Common myeloid progenitor, CD34-positive (primary cell): ENCODE measurements at regions not wholly inside any gene's neighbourhood (a gene's known extent, or its start where the extent isn't known, plus 50 kb on each side); places are given as distances from the start of the nearest gene placed in this dataset.

ENCODE experiments used
- CTCF ChIA-PET: fragments of 350-600 bp; sonication (Branson Sonifier 250); formaldehyde crosslinking; loops from one replicate; lab custom pipeline; 2021; ENCODE audit warnings: antibody characterized with exemption; lab: Charles Lee
- POLR2A ChIA-PET: fragments of 350-600 bp; sonication (Branson Sonifier 250); formaldehyde crosslinking; loops from one replicate; lab custom pipeline; 2021; ENCODE audit warnings: antibody characterized with exemption; lab: Charles Lee
- DNase-seq, 3 donors: peaks; one replicate each; pipeline versions ENCODE4 v3.0.0 to v3.0.0-alpha.2; 2013
- H3K27ac ChIP-seq, 2 experiments: 1 replicate in 1 of 2; 2 replicates in 1 of 2; pipeline ENCODE4 v1.7.0; 2013; ENCODE audit warnings: inconsistent platforms in 2 of 2, low read length in 2 of 2, mild to moderate bottlenecking in 2 of 2, low read depth in 1 of 2, moderate library complexity in 1 of 2; ENCODE audit not compliant: severe bottlenecking in 2 of 2, insufficient read depth in 1 of 2, poor library complexity in 1 of 2
- H3K27me3 ChIP-seq, 5 experiments: replicated peaks in 2 of 5; 1 replicate in 3 of 5; 2 replicates in 2 of 5; pipeline versions ENCODE4 v1.6.1 to v1.7.0; 2013; ENCODE audit warnings: low read length in 4 of 5, mild to moderate bottlenecking in 2 of 5, moderate library complexity in 2 of 5, inconsistent platforms in 1 of 5; ENCODE audit not compliant: insufficient read depth in 5 of 5, control insufficient read depth in 4 of 5
- H3K36me3 ChIP-seq, 4 experiments: 1 replicate in 2 of 4; 2 replicates in 2 of 4; pipeline versions ENCODE4 v1.6.1 to v1.7.0; 2013; ENCODE audit warnings: low read length in 3 of 4, control low read depth in 1 of 4, mild to moderate bottlenecking in 1 of 4; ENCODE audit not compliant: control insufficient read depth in 4 of 4, insufficient read depth in 4 of 4
- H3K4me1 ChIP-seq, 4 experiments: 1 replicate in 3 of 4; 2 replicates in 1 of 4; pipeline versions ENCODE4 v1.6.1 to v1.7.1; 2013; ENCODE audit warnings: low read length in 3 of 4, mild to moderate bottlenecking in 3 of 4, control low read depth in 1 of 4, inconsistent platforms in 1 of 4, moderate library complexity in 1 of 4; ENCODE audit not compliant: control insufficient read depth in 4 of 4, insufficient read depth in 4 of 4; ENCODE audit errors: control extremely low read depth in 1 of 4
- H3K4me3 ChIP-seq, 7 experiments: 1 replicate in 4 of 7; 2 replicates in 3 of 7; pipeline versions ENCODE4 v1.5.1 to v1.7.0; 2013; ENCODE audit warnings: mild to moderate bottlenecking in 7 of 7, low read length in 6 of 7, moderate library complexity in 6 of 7, inconsistent platforms in 2 of 7, low read depth in 2 of 7, control low read depth in 1 of 7; ENCODE audit not compliant: insufficient read depth in 4 of 7, control insufficient read depth in 1 of 7; ENCODE audit errors: extremely low read depth in 1 of 7
- H3K9me3 ChIP-seq, 5 experiments: 1 replicate in 4 of 5; 2 replicates in 1 of 5; pipeline versions ENCODE4 v1.6.1 to v1.7.1; 2013; ENCODE audit warnings: low read length in 4 of 5, mild to moderate bottlenecking in 2 of 5, inconsistent platforms in 1 of 5, low read depth in 1 of 5, moderate library complexity in 1 of 5; ENCODE audit not compliant: control insufficient read depth in 4 of 5, insufficient read depth in 2 of 5; ENCODE audit errors: control extremely low read depth in 1 of 5
- WGBS: methylation state at CpG from one replicate; pipeline ENCODE4 v1.1.5; 2013; ENCODE audit not compliant: insufficient coverage; 5-methylcytosine and 5-hydroxymethylcytosine counted together

GRCh38 chr1:193402977-193403376 lies 216.6 kb upstream of the B3GALT2 start:
- no peaks in the 10 kb centered on the region for H3K27me3 ChIP-seq
- H3K4me1 ChIP-seq, result no peaks in the 10 kb centered on the region
- H3K36me3 ChIP-seq, result no peaks in the 10 kb centered on the region
- H3K9me3 ChIP-seq, result no peaks in the 10 kb centered on the region
- no peak overlapping the region for H3K27ac ChIP-seq
- WGBS, result no CpG with 5 or more reads among the region's 2 CpGs
- no peak overlapping the region for H3K4me3 ChIP-seq
- no peak for DNase-seq
- POLR2A ChIA-PET, result no interaction called here
- CTCF ChIA-PET, result no interaction called here

- Histone ChIP-seq H3K4me1 (no peaks in the 10 kb centered on the region), H3K4me3 (no peak overlapping the region), H3K27ac (no peak overlapping the region), H3K27me3 (no peaks in the 10 kb centered on the region), H3K9me3 (no peaks in the 10 kb centered on the region), H3K36me3 (no peaks in the 10 kb centered on the region)
- POLR2A ChIA-PET, result no interaction called here
- CTCF ChIA-PET, result no interaction called here
- no peak for DNase-seq
- WGBS, result no CpG with 5 or more reads among the region's 4 CpGs
Observed at GRCh38 chr1:193402037-193402436, 215.6 kb upstream of the B3GALT2 start.

- no peaks in the 10 kb centered on the region for H3K4me1 ChIP-seq
- ChIA-PET POLR2A (no interaction called here), CTCF (no interaction called here)
- H3K27ac ChIP-seq, result no peak overlapping the region
- H3K4me3 ChIP-seq, result no peak overlapping the region
- no peaks in the 10 kb centered on the region for H3K36me3 ChIP-seq
- no peaks in the 10 kb centered on the region for H3K27me3 ChIP-seq
- 100% methylated on average over 1 of the region's 1 CpG for WGBS
- no peak for DNase-seq
- no peaks in the 10 kb centered on the region for H3K9me3 ChIP-seq
Observed at GRCh38 chr1:193394336-193394735, 207.9 kb upstream of the B3GALT2 start.

- no CpG with 5 or more reads among the region's 1 CpG for WGBS
- POLR2A ChIA-PET, result no interaction called here
- H3K36me3 ChIP-seq, result no peaks in the 10 kb centered on the region
Observed at GRCh38 chr1:193392686-193393085, 206.3 kb upstream of the B3GALT2 start.

GRCh38 chr1:193388683-193389082 lies 202.3 kb upstream of the B3GALT2 start:
- peaks cover 0 to 1% (median 0%) of the 10 kb centered on the region in 5 experiments for H3K9me3 ChIP-seq
- H3K27me3 ChIP-seq, result no peaks in the 10 kb centered on the region
- H3K4me1 ChIP-seq, result no peaks in the 10 kb centered on the region
- POLR2A ChIA-PET, result no interaction called here
- no peaks in the 10 kb centered on the region for H3K36me3 ChIP-seq
- no peak for DNase-seq
- no peak overlapping the region for H3K4me3 ChIP-seq
- H3K27ac ChIP-seq, result no peak overlapping the region
- WGBS, result 100% methylated on average over 4 of the region's 5 CpGs
- CTCF ChIA-PET, result no interaction called here

More at GRCh38 chr1:193392686-193393085, 206.3 kb upstream of the B3GALT2 start:
- Histone ChIP-seq H3K27me3 (no peaks in the 10 kb centered on the region), H3K4me3 (no peak overlapping the region), H3K9me3 (no peaks in the 10 kb centered on the region), H3K4me1 (no peaks in the 10 kb centered on the region), H3K27ac (no peak overlapping the region)
- DNase-seq, result no peak
- CTCF ChIA-PET, result no interaction called here

- Histone ChIP-seq H3K9me3 (peaks cover 0 to 4% (median 2%) of the 10 kb centered on the region in 5 experiments), H3K4me1 (no peaks in the 10 kb centered on the region), H3K27me3 (no peaks in the 10 kb centered on the region), H3K27ac (no peak overlapping the region), H3K4me3 (no peak overlapping the region), H3K36me3 (no peaks in the 10 kb centered on the region)
- CTCF ChIA-PET, result no interaction called here
- no peak for DNase-seq
- POLR2A ChIA-PET, result no interaction called here
- 100% methylated on average over 3 of the region's 4 CpGs for WGBS
Observed at GRCh38 chr1:193388165-193388564, 201.8 kb upstream of the B3GALT2 start.

GRCh38 chr1:193387406-193387805 lies 201.0 kb upstream of the B3GALT2 start:
- Histone ChIP-seq H3K9me3 (peaks cover 0 to 4% (median 2%) of the 10 kb centered on the region in 5 experiments), H3K4me1 (no peaks in the 10 kb centered on the region), H3K27ac (no peak overlapping the region), H3K36me3 (no peaks in the 10 kb centered on the region), H3K4me3 (no peak overlapping the region), H3K27me3 (no peaks in the 10 kb centered on the region)
- ChIA-PET POLR2A (no interaction called here), CTCF (no interaction called here)
- no peak for DNase-seq
